SK-N-SH (cell line): ENCODE measurements at regions not wholly inside any gene's neighbourhood (a gene's known extent, or its start where the extent isn't known, plus 50 kb on each side); places are given as distances from the start of the nearest gene placed in this dataset.

Experiments
- REST ChIP-seq: IDR thresholded peaks from 2 replicates; pipeline ENCODE4 v1.6.1; 2012; ENCODE audit warnings: mild to moderate bottlenecking, low read depth, low read length, moderate library complexity
- TAF1 ChIP-seq: IDR thresholded peaks from 2 replicates; pipeline ENCODE4 v1.6.1; 2012; ENCODE audit warnings: low read depth, mild to moderate bottlenecking, low read length, moderate library complexity, borderline replicate concordance

- TF ChIP-seq TAF1, result no peak
- no peak for TF ChIP-seq REST
These were observed 126.5 kb upstream of the JCAD start for GRCh38 chr10:30185916-30186315.
